ENCODE measurements at regions not wholly inside any gene's neighbourhood (a gene's known extent, or its start where the extent isn't known, plus 50 kb on each side); places are given as distances from the start of the nearest gene placed in this dataset.

DNA sequence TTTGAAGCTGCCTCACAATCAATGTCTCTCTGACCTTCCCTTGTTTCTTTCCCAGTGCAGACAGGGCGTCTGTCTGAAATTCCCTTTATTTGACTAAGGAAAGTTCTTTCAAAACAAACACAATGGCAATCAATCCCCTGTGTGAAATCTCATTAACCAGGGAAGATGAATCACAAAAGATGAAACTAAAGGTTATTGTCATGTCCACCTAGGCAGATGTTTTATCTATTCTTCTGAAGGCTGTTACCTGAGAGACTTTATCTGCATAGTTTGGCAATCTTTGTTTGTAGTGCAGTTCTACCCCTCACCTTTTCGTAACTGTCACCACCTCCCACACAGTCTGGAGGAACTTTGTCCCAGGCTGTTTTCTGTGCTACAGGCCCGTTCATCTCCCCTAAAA, 217.5 kb upstream of the RIOK2 start:
- DNase-seq (ENCODE audit: low spot score), result no peak

DNA sequence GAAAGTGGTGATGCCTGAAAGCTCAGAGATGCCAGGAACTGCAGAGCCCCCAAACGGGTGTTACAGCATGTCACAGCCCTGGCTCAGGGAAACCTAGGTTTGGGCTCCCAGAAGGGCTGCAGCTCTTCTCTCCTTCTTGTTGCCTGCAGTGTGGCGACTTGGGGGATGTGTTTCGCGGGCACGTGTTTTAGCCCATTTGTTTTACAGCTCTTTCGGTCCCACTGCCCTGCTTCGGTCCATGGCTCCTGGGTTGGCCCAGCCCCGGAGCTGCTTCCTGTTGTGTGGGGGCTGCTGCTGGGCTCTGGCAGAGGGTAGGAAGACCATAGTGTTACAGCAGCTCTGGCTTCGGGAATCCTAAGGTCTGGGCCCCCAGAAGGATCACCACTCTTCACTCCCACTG, 222.9 kb upstream of the RIOK2 start:
- no peak for DNase-seq (ENCODE audit: low spot score)

DNA sequence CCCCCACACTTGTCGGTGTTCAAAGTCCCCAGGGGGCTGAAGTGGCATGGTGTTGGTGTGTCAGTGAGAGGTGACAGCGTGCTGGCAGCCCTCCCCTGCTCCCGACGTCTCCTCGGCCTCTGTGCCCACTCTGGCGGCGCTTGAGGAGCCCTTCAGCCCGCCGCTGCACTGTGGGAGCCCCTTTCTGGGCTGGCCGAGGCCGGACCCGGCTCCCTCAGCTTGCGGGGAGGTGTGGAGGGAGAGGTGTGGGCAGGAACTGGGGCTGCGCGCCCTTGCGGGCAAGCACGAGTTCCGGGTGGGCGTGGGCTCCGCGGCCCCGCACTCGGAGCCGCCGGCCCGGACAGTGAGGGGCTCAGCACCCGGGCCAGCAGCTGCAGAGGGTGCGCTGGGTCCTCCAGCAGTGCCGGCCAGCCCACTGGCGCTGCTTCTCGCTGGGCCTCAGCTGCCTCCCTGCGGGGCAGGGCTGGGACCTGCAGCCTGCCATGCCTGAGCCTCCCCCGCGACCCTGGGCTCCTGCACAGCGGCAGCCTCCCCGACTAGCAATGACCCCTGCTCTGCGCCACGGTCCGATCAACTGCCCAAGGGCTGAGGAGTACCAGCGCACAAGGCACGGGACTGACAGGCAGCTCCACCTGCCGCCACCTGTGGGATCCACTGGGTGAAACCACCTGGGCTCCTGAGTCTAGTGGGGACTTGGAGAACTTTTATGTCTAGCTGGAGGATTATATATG, 224.1 kb upstream of the RIOK2 start:
- DNase-seq (ENCODE audit: low spot score), result no peak

DNA sequence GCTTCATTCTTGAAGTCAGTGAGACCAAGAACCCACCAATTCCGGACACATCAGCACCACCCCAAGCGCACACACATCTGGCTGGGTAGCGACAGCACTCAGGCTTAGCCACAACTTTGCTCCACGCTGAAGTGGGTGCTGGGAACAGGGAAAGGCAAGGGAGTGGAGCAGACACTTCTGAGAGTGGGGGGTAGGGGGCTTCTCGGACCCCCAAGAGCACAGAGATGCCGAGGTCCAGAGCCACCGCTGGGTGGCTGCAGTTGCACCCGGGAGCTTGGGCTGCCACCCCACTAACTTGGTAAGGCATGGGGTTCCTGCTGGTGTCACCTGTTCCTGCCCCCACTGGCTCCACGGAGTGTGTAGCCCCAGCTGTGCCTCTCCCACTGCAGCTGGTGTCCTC, 225.3 kb upstream of the RIOK2 start:
- no peak for DNase-seq (ENCODE audit: low spot score)

DNA sequence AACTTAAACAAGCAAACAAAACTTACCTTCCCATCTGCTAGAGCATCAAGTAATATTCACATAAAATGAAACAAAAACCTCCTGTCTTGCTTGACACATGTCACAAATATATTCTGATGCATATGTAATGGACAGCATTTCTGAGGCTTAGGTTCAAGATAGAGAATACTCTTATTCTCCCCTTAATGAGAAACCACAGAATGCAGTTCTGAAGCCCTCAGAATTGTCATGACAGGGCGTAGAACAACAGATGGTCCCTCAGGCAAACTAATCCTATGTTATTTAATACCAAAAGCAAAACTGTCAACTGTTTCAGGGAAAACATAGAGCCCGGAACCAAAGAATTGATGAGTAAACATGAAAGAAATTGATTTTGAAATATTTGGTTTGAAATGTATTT, 229.9 kb upstream of the RIOK2 start:
- no peak for DNase-seq (ENCODE audit: low spot score)

DNA sequence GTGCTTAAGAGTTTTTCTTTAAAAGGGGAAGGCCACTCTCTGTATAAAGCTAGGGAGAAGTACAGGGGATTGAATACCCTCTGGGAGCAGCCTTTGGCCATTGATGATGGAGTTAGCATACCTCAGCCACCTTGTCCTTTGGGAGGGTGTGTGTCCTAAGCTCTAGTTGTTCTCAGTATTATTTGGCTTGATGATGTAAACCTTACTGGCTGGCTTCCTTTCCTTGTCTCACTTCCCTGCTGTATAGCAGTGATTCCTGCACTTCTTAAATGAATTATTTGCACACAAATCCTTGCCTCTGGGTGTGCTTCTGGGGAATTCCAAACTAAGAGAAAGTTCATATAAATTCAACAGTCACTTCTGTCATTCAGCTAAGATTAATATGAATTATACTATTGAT, 234.9 kb upstream of the RIOK2 start:
- DNase-seq (ENCODE audit: low spot score), result no peak

DNA sequence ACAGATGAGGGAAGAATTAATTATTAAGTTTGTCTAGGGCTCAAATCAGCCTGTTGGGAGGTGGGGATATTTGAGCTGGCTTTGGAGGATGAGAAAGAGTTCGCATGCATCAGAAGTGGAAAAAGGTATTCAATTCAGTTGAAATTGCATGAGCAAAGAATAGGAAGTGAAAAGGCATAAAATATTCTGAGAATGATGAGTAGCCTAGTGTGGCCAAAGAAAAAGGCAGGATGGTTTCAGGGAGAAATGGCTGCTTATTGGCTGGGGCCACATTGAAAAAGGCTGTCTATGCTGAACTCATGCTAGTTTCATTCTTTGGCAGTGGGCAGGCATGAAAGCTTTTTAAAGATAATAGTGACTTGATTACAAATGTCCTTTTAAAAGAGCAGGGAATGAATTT, 235.4 kb upstream of the RIOK2 start:
- DNase-seq (ENCODE audit: low spot score), result no peak

DNA sequence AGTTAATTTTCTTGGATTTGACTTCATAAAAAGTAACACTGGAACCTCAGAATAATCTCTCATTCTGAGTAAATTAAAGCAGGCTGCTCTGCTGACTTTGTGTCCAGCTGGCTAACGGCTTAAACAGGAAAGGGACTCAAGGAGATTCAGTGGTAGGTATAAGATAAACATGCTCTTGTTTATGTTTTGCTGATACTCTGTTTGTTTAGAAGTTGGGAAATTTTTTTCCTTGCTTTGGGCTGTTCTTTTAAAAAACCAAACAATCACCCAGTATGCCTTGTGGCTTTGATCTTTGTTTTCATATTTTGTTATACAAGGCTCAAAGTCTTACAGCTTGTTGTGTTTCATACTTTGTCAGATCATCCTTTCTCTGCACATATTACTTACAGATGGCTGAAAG, 237.6 kb upstream of the RIOK2 start:
- DNase-seq (ENCODE audit: low spot score), result no peak

DNA sequence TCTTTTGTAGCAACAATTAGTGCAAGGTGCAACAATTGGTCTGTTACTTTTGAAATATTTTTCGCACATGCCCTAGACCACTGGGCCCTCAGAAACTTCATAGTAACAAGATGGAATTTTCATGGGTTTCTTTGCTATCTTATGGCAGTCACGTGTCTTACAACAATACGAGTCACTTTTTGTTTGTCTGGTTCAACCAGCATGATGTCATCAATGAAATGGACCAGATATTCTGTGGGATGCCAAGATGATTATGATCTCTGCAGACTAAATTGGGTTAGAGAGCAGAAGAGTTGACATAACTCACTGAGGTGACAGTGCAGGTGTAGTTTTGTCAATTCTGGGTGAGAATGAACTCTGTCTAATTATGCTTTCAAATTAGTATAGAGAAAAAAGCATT, 239.6 kb upstream of the RIOK2 start:
- DNase-seq (ENCODE audit: low spot score), result peak; percentile 32

DNA sequence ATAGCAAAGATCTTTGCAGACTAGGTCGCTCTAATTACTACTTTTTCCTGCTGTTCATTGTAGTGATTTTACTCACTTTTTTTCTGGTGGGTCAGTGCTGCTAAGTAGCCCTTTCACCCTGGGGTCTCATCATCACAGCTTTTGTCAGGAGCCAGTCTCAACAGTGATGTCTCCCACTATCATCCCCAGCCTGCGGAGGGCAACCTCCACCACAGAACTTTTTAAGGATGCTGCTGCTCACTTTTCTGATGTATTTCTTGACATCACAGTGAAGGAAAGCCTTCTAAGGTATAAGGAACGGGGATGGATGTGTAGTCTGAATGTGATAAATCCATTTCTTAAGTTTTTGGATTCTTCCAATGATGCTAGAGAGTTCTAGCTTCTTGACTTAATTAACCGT, 242.5 kb upstream of the RIOK2 start:
- peak; percentile 44 for DNase-seq (ENCODE audit: low spot score)

DNA sequence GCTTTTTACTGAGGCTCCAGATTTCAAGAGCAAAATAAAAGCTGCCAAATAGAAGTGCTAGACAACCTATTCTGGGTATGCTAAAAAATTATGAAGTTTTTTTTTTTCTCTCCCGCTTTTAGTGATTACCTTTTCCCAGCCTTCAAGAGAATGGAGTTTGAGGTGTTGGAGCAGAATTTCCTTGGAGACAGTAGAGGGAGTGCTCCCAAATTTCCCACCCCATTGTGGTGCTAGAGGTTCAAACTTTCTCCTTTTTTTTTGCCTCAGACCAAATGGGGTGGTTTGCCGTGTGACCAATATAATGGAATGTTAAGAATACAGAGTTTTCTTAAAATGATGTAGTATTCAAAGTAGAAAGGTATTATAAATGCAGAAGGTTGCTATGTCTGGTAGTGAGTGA, 244.2 kb upstream of the RIOK2 start:
- DNase-seq (ENCODE audit: low spot score), result no peak

DNA sequence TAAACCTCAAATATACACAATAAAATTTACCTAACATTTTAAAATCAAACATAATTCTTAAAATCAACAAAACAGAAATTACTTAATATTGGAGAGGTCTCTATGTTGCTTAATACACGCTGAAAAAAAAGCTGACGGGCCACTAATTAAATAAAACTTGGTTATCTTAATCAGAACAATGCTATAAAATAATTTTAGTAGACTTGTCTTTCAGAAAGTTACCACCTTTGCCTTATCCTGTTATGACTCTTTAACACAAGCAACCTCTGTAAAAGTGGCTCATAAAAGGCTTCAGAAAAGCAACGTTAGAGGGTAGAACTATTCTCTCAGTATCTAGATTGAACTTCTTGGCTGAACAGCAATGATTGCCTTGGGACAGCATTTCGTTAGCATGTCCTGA, 251.0 kb upstream of the RIOK2 start:
- DNase-seq (ENCODE audit: low spot score), result no peak

DNA sequence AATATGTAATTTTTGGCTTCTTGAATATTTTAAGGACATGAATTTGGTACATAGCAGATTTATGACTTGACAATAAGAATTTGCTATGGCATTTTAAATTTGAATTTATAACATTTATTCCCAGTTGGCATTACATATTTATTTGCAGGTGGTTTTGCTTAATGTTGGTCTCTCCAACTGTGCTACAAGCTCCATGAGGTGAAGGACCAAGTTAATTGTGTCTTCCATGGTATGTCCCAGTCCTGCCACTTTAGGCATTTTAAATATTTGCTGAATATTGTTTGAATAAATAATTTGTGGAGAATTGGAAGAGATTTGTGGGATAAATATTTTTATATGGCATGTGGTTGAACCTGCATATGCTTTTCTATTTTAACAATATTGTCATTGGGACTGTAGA, 253.4 kb upstream of the RIOK2 start:
- no peak for DNase-seq (ENCODE audit: low spot score)

DNA sequence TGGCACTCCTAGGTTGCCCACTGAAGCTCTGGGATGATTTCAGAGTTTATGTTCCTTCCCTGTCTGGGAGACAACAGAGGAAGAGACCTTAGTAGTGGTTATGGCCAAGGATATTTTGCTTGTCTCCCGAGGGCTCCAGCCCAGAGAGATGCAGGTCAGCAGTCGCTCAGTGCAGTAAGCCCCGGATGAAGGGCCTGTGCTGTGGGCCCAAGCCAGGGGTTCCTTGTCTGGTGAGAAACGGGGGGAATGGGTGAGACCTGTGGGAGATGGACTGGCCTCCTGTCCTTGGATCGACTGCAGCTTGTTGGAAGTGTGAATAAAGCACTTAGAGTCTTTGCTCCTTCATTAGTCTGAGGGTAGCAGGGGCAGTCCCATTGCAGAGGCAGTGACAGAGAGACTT, 260.7 kb upstream of the RIOK2 start:
- DNase-seq (ENCODE audit: low spot score), result no peak

DNA sequence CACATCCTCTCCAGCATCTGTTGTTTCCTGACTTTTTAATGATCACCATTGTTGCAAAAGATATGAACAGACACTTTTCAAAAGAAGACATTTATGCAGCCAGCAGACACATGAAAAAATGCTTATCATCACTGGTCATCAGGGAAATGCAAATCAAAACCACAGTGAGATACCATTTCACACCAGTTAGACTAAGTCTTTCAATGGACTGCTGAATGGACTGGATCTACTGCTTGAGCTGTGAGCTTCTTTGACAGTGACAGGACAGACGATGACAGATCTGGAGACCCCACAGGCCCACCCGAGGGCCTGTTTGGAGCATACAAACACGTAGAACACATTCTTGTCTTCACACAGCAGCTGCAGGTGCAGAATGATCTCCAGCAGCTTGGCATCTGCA, 266.1 kb upstream of the RIOK2 start:
- DNase-seq (ENCODE audit: low spot score), result no peak

DNA sequence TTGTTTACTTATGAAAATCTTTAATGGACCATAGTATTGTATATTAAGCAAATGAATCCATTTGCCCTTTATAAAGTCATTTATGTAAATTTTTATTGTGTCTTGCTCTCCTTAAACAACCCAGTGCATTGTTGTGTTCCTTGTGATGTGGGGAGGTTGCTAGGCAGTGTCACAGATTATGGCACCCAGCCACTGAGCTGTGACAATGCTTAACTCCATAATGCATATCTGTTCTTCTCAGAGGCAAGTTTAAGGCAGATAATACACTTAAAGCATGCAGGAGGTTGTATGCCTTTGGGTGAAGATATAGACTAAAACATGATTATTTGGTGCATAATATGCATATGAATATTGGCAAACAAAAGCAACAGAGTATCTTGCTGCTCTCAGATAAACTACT, 269.6 kb upstream of the RIOK2 start:
- DNase-seq (ENCODE audit: low spot score), result peak; percentile 3

DNA sequence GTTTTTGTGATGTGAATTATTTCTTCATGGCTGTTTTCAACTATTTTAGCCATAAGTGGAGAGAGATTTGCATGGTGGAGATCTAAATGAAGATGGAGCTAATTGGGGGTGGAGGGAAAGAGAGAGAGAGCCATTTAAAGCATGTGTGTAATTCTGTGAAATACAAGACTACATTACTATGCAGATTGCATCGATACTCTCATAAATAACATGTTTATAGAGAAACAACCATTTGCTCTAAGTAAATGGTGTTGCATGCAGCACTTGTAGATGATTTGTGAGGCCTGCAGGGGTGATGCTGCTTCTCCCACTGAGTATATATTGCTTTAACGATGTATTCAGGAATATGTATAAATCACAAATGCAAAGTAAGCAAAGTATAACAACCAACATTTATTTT, 270.2 kb upstream of the RIOK2 start:
- no peak for DNase-seq (ENCODE audit: low spot score)

DNA sequence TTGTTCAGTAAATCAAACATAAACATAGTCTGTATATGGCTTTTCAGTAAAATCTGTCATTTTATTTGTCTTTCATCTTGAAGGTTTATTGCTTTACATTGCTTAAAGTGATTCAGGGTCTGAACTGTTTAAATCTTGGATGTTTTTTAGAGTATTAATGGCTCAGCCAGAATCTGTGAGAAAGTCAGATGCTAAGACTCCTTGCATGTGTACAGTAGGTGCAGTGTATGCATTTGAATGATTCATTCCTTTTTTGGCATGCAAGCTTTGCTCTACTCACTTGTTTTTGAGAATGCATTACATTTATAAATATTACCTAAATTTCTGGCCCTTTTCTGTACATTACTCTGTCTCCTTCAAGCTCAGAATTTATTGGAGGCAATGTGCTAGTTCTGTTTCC, 271.0 kb upstream of the RIOK2 start:
- DNase-seq (ENCODE audit: low spot score), result no peak

DNA sequence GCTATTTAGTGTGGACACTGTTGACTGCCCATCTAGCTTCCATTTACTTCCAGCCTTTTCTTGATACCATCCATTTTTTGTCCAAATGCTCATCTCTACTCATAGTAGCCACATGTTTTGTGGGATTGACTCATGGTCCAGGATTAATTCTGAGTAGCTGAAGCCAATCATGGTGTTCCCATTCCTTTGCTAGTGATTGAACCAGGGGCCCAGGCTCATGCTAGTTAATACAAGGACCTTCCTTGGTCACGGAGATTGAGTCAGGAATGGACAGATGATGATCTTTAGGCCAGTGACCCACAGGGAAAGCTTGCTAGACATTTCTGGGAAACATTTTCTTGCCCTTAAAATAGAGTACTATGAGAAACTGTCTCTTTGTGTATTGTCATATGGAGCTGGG, 272.9 kb upstream of the RIOK2 start:
- no peak for DNase-seq (ENCODE audit: low spot score)

DNA sequence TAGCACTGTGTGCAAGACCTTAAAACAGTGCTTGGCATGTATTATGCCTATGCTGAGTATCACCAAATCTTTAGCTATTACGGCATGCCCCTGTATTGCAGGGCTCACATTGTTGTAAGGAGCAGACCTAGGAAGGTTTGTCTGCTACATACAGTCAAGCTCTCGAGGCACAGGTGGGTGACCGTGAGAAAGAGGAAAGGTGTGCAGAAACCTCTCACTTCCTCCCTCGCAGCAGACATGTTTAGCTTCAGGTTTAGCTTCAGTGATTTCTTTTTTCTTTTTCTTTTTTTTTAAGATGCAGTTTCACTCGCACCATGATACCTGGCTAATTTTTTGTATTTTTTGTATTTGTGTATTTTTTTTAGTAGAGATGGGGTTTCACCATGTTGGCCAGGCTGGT, 275.8 kb upstream of the RIOK2 start:
- DNase-seq (ENCODE audit: low spot score), result no peak

DNA sequence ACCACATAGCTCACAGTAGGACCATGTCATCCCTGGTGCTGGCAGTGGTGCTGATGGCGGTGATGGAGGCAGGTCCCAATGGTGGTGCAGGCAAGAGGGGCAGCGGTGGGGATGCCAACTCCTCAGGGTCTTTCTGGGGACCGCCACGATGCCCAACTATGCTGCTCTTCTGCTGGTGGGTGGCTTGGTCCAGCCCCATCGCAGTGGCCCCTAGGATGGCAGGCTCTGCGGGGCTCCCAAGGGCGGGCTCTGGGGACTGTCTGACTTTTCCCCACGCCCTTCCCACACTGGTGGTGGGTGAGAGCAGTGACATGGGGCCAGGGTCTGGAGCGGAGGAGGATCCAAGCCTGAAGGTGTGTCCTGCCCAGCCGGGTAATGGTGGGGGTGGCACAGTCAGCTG, 288.9 kb upstream of the RIOK2 start:
- DNase-seq (ENCODE audit: low spot score), result no peak

DNA sequence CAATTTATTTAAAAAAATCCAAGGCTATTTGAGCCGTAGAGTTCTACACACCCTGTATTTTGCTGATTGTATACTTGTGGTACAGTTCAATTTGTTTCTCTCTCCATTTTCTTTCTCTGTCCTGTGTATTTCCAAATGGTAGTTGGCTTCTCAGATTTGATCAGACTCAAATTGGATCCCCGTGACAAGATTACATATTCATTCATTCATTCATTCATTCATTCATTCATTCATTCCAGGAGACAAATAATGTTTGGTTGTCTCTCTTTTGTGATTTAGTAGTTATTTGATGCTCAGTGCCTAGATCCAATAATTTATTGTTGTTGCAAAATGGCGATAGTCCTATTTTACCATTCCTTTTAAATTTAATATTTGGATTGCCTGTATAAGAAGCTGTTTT, 292.8 kb upstream of the RIOK2 start:
- no peak for DNase-seq (ENCODE audit: low spot score)

DNA sequence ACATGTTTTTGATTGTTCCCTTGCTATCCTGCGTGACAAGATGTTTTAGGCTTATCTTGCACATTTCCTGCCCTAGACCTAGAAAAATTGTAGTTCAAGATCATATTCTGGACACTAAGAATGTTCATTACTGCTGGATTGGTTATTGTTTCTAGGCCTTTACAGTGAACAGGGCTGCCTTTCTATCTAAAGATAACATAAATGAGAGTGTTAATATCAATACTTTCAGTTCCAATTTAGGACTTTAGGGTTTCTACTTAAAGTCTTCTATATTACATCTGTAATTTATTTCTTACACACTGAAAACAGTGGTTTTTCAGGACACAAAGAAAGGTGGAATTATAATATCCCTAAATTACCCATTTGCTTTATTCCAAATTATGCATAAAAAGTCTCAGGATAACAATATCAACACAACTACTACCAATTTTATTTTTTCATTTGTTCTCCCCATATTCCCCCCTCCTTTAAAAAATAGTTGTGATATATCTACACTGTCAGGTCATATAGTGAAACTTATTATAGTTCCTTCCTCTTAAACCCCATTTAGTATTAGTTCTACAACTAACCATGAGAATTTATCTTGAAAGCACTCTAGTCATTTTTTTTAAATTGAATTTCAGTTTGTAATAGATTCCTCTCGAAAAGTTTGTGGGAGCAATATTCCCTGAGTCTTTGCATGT, 293.9 kb upstream of the RIOK2 start:
- no peak for DNase-seq (ENCODE audit: low spot score)

DNA sequence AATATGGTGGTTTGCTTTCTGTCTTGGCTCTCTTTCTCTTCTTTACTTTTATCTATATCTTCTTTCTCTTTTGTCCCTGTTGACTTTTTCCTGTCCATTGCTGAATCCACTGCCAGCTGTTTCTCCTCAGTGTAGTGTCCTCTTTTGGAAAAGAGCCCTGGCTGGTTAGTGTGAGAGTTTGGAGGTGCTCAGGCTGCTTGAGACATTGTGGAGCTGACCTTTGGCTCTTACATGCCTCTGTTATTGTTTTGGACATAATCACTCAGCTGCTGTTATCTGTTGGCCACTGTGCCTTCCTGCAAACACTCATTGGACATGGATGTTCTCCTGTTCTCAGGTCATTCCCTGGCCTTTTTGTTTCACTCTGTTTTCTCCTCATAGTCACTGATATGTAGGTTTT, 295.4 kb upstream of the RIOK2 start:
- no peak for DNase-seq (ENCODE audit: low spot score)

All from RKO (cell line).